ENCODE measurements at regions not wholly inside any gene's neighbourhood (a gene's known extent, or its start where the extent isn't known, plus 50 kb on each side); places are given as distances from the start of the nearest gene placed in this dataset.

GRCh38 chr21:45338311-45339017, 50.8 kb upstream of the POFUT2 start:
- Mint-ChIP-seq H3K4me3 (no peak overlapping the region), H3K9me3 (no peaks in the 10 kb centered on the region)
- DNase-seq (ENCODE audit: low spot score in 2 of 2): no peak

GRCh38 chr21:45339421-45340402, 52.0 kb upstream of the POFUT2 start:
- H3K36me3 Mint-ChIP-seq (ENCODE audit: insufficient read depth): peaks cover 1% of the 10 kb centered on the region
- no peak overlapping the region for H3K4me3 Mint-ChIP-seq
- no peak overlapping the region for H3K27ac Mint-ChIP-seq (ENCODE audit: low read depth)
- H3K9me3 Mint-ChIP-seq: no peaks in the 10 kb centered on the region
- H3K27me3 Mint-ChIP-seq: peaks cover 47% of the 10 kb centered on the region
- H3K4me1 Mint-ChIP-seq: no peaks in the 10 kb centered on the region
- ATAC-seq (replicated peaks; ENCODE audit: extremely low read depth, poor library complexity, severe bottlenecking) (no peak), DNase-seq (ENCODE audit: low spot score in 2 of 2) (no peak)

More at GRCh38 chr21:45338311-45339017, 50.8 kb upstream of the POFUT2 start:
- Mint-ChIP-seq H3K4me1 (no peaks in the 10 kb centered on the region), H3K27me3 (peaks cover 44% of the 10 kb centered on the region), H3K36me3 (ENCODE audit: insufficient read depth) (peaks cover 1% of the 10 kb centered on the region), H3K27ac (ENCODE audit: low read depth) (no peak overlapping the region)
- ATAC-seq (replicated peaks; ENCODE audit: extremely low read depth, poor library complexity, severe bottlenecking): no peak

GRCh38 chr21:45340515-45340914, 52.8 kb upstream of the POFUT2 start:
- Mint-ChIP-seq H3K27ac (ENCODE audit: low read depth) (no peak overlapping the region), H3K4me3 (no peak overlapping the region), H3K4me1 (no peaks in the 10 kb centered on the region), H3K27me3 (peaks cover 47% of the 10 kb centered on the region), H3K36me3 (ENCODE audit: insufficient read depth) (peaks cover 1% of the 10 kb centered on the region), H3K9me3 (no peaks in the 10 kb centered on the region)
- ATAC-seq (replicated peaks; ENCODE audit: extremely low read depth, poor library complexity, severe bottlenecking) (no peak), DNase-seq (ENCODE audit: low spot score in 2 of 2) (no peak)

GRCh38 chr21:45341261-45341660, 53.6 kb upstream of the POFUT2 start:
- no peak overlapping the region for H3K4me3 Mint-ChIP-seq
- H3K27me3 Mint-ChIP-seq: peaks cover 45% of the 10 kb centered on the region
- no peaks in the 10 kb centered on the region for H3K4me1 Mint-ChIP-seq

GRCh38 chr21:45341779-45342178, 54.1 kb upstream of the POFUT2 start:
- ATAC-seq (replicated peaks; ENCODE audit: extremely low read depth, poor library complexity, severe bottlenecking): no peak
- no peak overlapping the region for H3K27ac Mint-ChIP-seq (ENCODE audit: low read depth)
- no peaks in the 10 kb centered on the region for H3K4me1 Mint-ChIP-seq
- no peaks in the 10 kb centered on the region for H3K9me3 Mint-ChIP-seq
- peaks cover 40% of the 10 kb centered on the region for H3K27me3 Mint-ChIP-seq
- peaks cover 1% of the 10 kb centered on the region for H3K36me3 Mint-ChIP-seq (ENCODE audit: insufficient read depth)
- no peak for DNase-seq (ENCODE audit: low spot score in 2 of 2)
- H3K4me3 Mint-ChIP-seq: no peak overlapping the region

More at GRCh38 chr21:45341261-45341660, 53.6 kb upstream of the POFUT2 start:
- Mint-ChIP-seq H3K36me3 (ENCODE audit: insufficient read depth) (peaks cover 1% of the 10 kb centered on the region), H3K27ac (ENCODE audit: low read depth) (no peak overlapping the region), H3K9me3 (no peaks in the 10 kb centered on the region)
- ATAC-seq (replicated peaks; ENCODE audit: extremely low read depth, poor library complexity, severe bottlenecking) (no peak), DNase-seq (ENCODE audit: low spot score in 2 of 2) (no peak)

- no peak overlapping the region for H3K27ac Mint-ChIP-seq (ENCODE audit: low read depth)
- no peak overlapping the region for H3K4me3 Mint-ChIP-seq
- peaks cover 32% of the 10 kb centered on the region for H3K27me3 Mint-ChIP-seq
Measured at GRCh38 chr21:45343891-45344290, 56.2 kb upstream of the POFUT2 start.

GRCh38 chr21:45344576-45344975, 56.9 kb upstream of the POFUT2 start:
- H3K4me3 Mint-ChIP-seq: no peak overlapping the region
- H3K27ac Mint-ChIP-seq (ENCODE audit: low read depth): no peak overlapping the region
- ATAC-seq (replicated peaks; ENCODE audit: extremely low read depth, poor library complexity, severe bottlenecking) (no peak), DNase-seq (ENCODE audit: low spot score in 2 of 2) (no peak)
- no peaks in the 10 kb centered on the region for H3K4me1 Mint-ChIP-seq
- no peaks in the 10 kb centered on the region for H3K9me3 Mint-ChIP-seq
- peaks cover 32% of the 10 kb centered on the region for H3K27me3 Mint-ChIP-seq
- H3K36me3 Mint-ChIP-seq (ENCODE audit: insufficient read depth): peaks cover 1% of the 10 kb centered on the region

More at GRCh38 chr21:45343891-45344290, 56.2 kb upstream of the POFUT2 start:
- DNase-seq (ENCODE audit: low spot score in 2 of 2): no peak
- peaks cover 1% of the 10 kb centered on the region for H3K36me3 Mint-ChIP-seq (ENCODE audit: insufficient read depth)
- ATAC-seq (replicated peaks; ENCODE audit: extremely low read depth, poor library complexity, severe bottlenecking): no peak
- H3K9me3 Mint-ChIP-seq: no peaks in the 10 kb centered on the region
- H3K4me1 Mint-ChIP-seq: no peaks in the 10 kb centered on the region

- no peaks in the 10 kb centered on the region for H3K36me3 Mint-ChIP-seq (ENCODE audit: insufficient read depth)
- H3K27me3 Mint-ChIP-seq: peaks cover 15% of the 10 kb centered on the region
- ATAC-seq (replicated peaks; ENCODE audit: extremely low read depth, poor library complexity, severe bottlenecking) (no peak), DNase-seq (ENCODE audit: low spot score in 2 of 2) (no peak)
- no peaks in the 10 kb centered on the region for H3K4me1 Mint-ChIP-seq
- no peak overlapping the region for H3K27ac Mint-ChIP-seq (ENCODE audit: low read depth)
- H3K9me3 Mint-ChIP-seq: no peaks in the 10 kb centered on the region
- no peak overlapping the region for H3K4me3 Mint-ChIP-seq
Measured at GRCh38 chr21:45347048-45347711, 57.8 kb upstream of the COL18A1 start.

- H3K36me3 Mint-ChIP-seq (ENCODE audit: insufficient read depth): no peaks in the 10 kb centered on the region
- no peak overlapping the region for H3K27ac Mint-ChIP-seq (ENCODE audit: low read depth)
- H3K27me3 Mint-ChIP-seq: peaks cover 8% of the 10 kb centered on the region
- no peak for DNase-seq (ENCODE audit: low spot score in 2 of 2)
- no peaks in the 10 kb centered on the region for H3K4me1 Mint-ChIP-seq
- no peak overlapping the region for H3K4me3 Mint-ChIP-seq
- no peak for ATAC-seq (replicated peaks; ENCODE audit: extremely low read depth, poor library complexity, severe bottlenecking)
- H3K9me3 Mint-ChIP-seq: no peaks in the 10 kb centered on the region
Measured at GRCh38 chr21:45347712-45348499, 57.1 kb upstream of the COL18A1 start.

GRCh38 chr21:45348591-45349327, 56.2 kb upstream of the COL18A1 start:
- Mint-ChIP-seq H3K4me3 (no peak overlapping the region), H3K4me1 (no peaks in the 10 kb centered on the region), H3K9me3 (no peaks in the 10 kb centered on the region), H3K36me3 (ENCODE audit: insufficient read depth) (no peaks in the 10 kb centered on the region), H3K27ac (ENCODE audit: low read depth) (no peak overlapping the region), H3K27me3 (no peaks in the 10 kb centered on the region)
- DNase-seq (ENCODE audit: low spot score in 2 of 2) (no peak), ATAC-seq (replicated peaks; ENCODE audit: extremely low read depth, poor library complexity, severe bottlenecking) (no peak)

GRCh38 chr21:45350206-45350854, 54.6 kb upstream of the COL18A1 start:
- Mint-ChIP-seq H3K36me3 (ENCODE audit: insufficient read depth) (no peaks in the 10 kb centered on the region), H3K27me3 (peaks cover 13% of the 10 kb centered on the region), H3K27ac (ENCODE audit: low read depth) (no peak overlapping the region), H3K4me1 (no peaks in the 10 kb centered on the region), H3K9me3 (no peaks in the 10 kb centered on the region), H3K4me3 (no peak overlapping the region)
- no peak for ATAC-seq (replicated peaks; ENCODE audit: extremely low read depth, poor library complexity, severe bottlenecking)
- no peak for DNase-seq (ENCODE audit: low spot score in 2 of 2)
